Renal cortex interstitium (tissue), 11 donors: ENCODE measurements at regions not wholly inside any gene's neighbourhood (a gene's known extent, or its start where the extent isn't known, plus 50 kb on each side); places are given as distances from the start of the nearest gene placed in this dataset.
A peak's percentile ranks its signal among the peaks of the same experiment; 100 is the strongest.

Experiments
- DNase-seq, 11 donors: peaks; one replicate each; pipeline ENCODE4 v3.0.0-alpha.2; 2013; ENCODE audit warnings: low read depth in 9 of 11, low spot score in 4 of 11; ENCODE audit errors: extremely low read depth in 1 of 11

DNA sequence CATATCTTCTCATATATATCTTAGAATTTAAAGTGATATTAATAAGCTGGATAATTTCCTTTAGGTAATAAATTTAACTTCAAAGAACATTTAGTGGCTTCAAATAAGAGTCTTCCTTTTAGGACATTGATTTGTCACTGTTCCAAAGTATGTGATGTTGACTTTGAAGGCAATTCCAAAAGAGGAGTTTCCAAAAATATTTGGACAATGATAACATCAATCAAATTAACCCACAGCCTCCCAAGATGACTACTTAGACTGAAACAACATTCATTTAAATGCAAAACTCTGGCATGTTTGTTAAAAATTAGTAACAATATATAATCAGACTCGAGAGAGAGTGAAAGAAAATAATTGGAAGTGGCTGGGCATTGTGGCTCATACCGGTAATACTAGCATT is 211.1 kb downstream of the OGFRL1 start:
- DNase-seq = no peak

- DNase-seq = no peak
Measured at GRCh38 chr6:71502168-71502567, 213.6 kb downstream of the OGFRL1 start.

DNA sequence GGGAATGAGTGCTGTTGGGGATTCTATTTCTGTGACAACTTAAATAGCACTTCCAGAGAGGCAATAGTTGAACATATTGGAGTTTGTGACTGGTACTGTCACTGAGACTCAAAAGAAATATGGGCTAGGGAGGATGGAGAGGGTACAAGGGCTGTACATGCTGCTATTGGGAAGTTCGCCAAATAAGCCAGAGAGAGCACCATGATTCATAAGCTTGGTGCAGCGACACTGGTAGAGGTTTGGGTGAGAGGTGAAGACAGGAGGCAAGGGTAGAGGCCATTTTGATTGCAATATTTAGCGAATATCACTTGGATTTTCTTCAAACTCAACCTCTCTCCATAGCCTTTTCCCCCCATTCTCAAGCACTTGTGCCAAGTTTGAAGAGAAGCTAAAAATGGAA is 214.3 kb downstream of the OGFRL1 start:
- DNase-seq = no peak

DNA sequence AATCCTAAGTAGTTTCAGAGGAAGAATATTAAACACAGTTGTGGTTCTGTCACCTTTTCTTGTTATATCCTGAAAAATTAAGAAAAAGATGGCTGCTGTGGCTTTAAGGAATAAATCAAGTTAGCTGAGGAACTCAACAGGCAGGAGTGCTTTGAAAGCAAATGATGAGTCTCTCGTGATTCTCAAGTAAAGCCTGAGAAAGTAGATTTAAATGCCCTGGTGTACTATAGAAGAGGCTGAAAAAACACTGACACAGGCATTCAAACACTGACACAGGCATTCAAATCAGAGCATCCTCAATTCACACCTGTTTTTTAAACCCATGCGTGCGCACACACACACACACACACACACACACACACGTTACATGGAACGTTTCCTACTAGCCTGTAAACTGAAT is 218.6 kb downstream of the OGFRL1 start:
- DNase-seq = no peak

DNA sequence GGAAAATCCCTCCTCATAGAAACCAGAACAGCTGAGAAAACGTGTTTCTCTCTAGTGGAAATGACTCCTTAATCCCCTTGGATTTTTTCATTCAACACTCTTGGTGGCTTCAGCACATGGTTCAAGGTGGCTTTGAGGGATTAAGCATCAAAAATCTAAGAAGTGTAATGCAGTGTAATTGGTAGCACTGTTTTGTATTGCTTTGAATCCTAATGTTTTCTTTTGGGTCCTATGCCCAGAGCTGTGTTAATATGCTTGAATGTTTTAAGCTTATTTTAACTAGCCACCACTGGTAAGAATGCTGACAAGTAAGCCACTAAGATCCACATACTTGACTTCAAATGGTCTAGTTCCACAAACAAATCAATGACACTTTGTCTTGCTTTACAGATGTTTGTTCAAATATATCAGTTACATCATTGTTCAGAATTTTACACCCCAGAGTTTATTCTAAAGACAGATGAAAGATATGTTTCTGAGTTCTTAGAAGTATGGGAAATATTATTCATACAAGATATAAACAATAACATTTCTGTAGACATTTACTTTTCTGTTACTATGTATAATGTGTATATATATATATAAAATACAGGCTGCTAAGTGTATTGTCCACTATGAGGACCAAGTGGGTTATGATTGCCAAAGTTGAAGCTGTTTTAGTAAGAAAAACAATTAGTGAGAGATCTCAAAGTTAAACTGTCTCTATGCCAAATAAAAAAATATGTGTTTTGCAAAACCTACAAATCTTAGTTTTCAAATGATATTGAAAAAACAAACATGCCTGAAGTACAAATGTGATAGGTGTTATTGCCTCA is 220.8 kb downstream of the OGFRL1 start:
- DNase-seq = no peak

DNA sequence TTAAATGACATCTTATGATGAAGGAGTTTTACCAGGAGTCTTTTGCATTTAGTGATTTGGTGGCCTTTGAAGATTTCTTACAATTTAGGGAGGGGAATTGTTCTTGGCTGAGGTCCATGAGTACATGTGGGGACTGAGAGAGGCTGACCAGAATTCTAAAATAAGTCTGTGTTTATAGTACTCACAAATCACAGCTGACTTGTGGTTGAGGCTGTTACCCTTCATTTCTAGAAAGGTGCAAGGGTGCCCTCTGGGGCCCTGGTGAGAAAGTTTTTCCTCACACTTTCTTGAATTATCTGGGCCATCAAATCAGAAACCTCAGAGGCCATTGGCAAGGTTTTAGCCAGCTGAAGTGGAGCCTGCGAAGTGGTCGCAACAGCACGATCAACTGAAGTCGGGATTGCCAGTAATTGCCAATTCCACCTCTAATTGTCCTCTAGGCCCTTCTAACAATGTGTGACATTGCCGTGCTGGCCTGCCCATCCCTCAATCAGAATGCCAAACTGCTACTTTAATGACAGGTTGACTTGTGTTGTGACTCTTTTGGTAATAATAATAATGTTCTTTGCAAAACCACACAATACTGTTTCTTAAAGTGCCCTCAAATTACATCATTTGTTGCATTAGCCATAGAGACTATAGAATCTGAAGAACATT is 221.6 kb downstream of the OGFRL1 start:
- DNase-seq = peak; percentile 43 to 81 (median 55)

GRCh38 chr6:71510856-71511255 is 222.2 kb downstream of the OGFRL1 start:
- no peak for DNase-seq

- no peak for DNase-seq
Measured at GRCh38 chr6:71512256-71512655, 223.6 kb downstream of the OGFRL1 start.

- peak in 3 of 11 donors; percentile 23 to 25 (median 25) for DNase-seq
Measured at GRCh38 chr6:71513036-71513435, 224.4 kb downstream of the OGFRL1 start.

GRCh38 chr6:71523548-71523947 is 234.9 kb downstream of the OGFRL1 start:
- DNase-seq = no peak

DNA sequence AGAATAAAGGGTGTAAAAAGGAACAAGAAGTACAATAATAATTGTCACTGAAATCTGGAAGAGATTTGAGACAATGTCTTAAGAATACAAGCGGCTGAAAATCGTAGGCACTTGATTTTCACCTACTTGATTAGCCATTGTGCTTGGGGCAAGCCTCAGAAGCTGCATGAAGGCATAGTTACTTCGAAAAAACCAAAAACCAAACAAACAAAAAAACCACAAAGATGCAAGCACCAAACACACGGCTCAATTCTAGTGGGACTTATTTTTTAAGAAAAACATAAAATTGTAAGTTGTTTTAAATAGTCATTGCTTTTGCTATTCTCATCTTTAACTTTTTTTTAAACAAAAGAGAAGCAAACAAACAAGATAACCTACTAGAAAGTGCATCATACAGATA is 235.6 kb downstream of the OGFRL1 start:
- no peak for DNase-seq

- no peak for DNase-seq
Measured at GRCh38 chr6:71527886-71528285, 239.3 kb downstream of the OGFRL1 start.

GRCh38 chr6:71529026-71529425 is 240.4 kb downstream of the OGFRL1 start:
- DNase-seq = no peak

DNA sequence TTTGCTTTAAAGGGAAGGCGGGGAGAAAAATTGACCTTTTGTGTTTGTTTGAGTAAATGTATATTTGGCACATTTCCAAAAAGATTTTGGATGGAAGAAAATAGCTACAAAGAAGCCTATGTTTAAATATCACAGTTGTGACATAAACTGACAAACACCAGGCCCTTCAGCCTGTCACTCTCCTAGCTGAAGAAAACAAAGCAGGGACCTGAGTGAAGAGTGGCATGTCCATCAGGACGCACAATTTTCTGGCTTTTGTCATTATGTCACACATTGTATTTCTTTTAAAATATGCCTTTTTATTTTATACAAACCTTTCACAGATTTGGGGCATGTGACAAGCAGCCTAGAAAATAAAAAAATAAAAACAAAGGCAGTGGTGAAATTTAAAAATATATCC is 241.2 kb downstream of the OGFRL1 start:
- DNase-seq = no peak

- no peak for DNase-seq
Measured at GRCh38 chr6:71531006-71531405, 242.4 kb downstream of the OGFRL1 start.

- DNase-seq = no peak
Measured at GRCh38 chr6:71531841-71532240, 243.2 kb downstream of the OGFRL1 start.

GRCh38 chr6:71533939-71534379 is 245.3 kb downstream of the OGFRL1 start:
- no peak for DNase-seq

DNA sequence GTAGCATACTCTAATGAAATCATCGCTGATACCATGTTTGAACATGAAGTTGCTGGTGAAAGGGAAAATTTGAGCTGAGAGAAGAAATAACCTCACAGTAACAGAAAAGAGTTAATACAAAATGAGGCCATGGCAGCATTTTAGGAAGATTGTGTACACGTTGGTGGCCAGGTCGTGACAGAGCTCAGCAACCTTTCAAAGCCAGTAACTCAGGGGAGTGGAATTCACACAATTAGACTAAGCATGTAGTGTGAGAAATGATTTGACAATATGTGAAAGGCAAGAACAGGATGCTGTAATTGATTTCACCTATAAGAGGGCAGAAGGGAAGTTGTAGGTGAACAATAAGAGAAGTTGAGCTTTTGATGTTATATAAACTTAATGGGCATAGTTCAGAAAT is 246.3 kb downstream of the OGFRL1 start:
- DNase-seq = no peak

- no peak for DNase-seq
Measured at GRCh38 chr6:71537717-71538116, 249.1 kb downstream of the OGFRL1 start.

- DNase-seq = no peak
Measured at GRCh38 chr6:71544028-71544427, 255.4 kb downstream of the OGFRL1 start.

GRCh38 chr6:71544906-71545305 is 256.3 kb downstream of the OGFRL1 start:
- DNase-seq = no peak
